Esophagus muscularis mucosa (tissue), 4 donors: ENCODE measurements at regions not wholly inside any gene's neighbourhood (a gene's known extent, or its start where the extent isn't known, plus 50 kb on each side); places are given as distances from the start of the nearest gene placed in this dataset.

Experiments used
- DNase-seq: peaks from one replicate; pipeline ENCODE4 v3.0.0-alpha.2; 2017; ENCODE audit errors: extremely low spot score
- H3K27ac ChIP-seq, 4 donors: fragments of 200-600 bp; sonication (generic); replicated peaks in 1 of 4; 1 replicate in 3 of 4; 2 replicates in 1 of 4; pipeline ENCODE4 v1.5.1; 2016 to 2019; ENCODE audit warnings: mild to moderate bottlenecking in 1 of 4
- H3K27me3 ChIP-seq, 4 donors: fragments of 200-600 bp; sonication (generic); one replicate each; pipeline versions ENCODE4 v1.5.1 to v1.6.0; 2016 to 2019
- H3K36me3 ChIP-seq, 4 donors: fragments of 200-600 bp; sonication (generic); one replicate each; pipeline ENCODE4 v1.5.1; 2016 to 2019
- H3K4me1 ChIP-seq, 4 donors: fragments of 200-600 bp; sonication (generic); one replicate each; pipeline ENCODE4 v1.5.1; 2016 to 2019
- H3K4me3 ChIP-seq, 4 donors: fragments of 200-600 bp; sonication (generic); 1 replicate in 2 of 4; 2 replicates in 2 of 4; pipeline ENCODE4 v1.5.1; 2016 to 2019; ENCODE audit warnings: mild to moderate bottlenecking in 4 of 4, moderate library complexity in 1 of 4
- H3K9me3 ChIP-seq, 4 donors: fragments of 200-600 bp; sonication (generic); 1 replicate in 3 of 4; 2 replicates in 1 of 4; pipeline ENCODE4 v1.5.1; 2016 to 2019
- EP300 ChIP-seq: sonication (generic); formaldehyde crosslinking; IDR thresholded peaks from one replicate; pipeline ENCODE4 v1.6.1; 2017; ENCODE audit warnings: antibody characterized with exemption
- POLR2A ChIP-seq: fragments of 450-650 bp; IDR thresholded peaks from one replicate; pipeline ENCODE4 v1.6.1; 2017; ENCODE audit warnings: antibody characterized with exemption, moderate library complexity, mild to moderate bottlenecking, low read depth
- POLR2AphosphoS5 ChIP-seq, 2 donors: sonication (generic); formaldehyde crosslinking; IDR thresholded peaks; one replicate each; pipeline ENCODE4 v1.6.1; 2017; ENCODE audit warnings: antibody characterized with exemption in 2 of 2
- WGBS: methylation state at CpG from one replicate; pipeline ENCODE4 v1.1.5; 2018; 5-methylcytosine and 5-hydroxymethylcytosine counted together
- intact Hi-C: fragments of 100-400 bp; cut with DNase I; formaldehyde crosslinking; loops from one replicate; pipeline ENCODE4 v1.15.1; 2023
- TF ChIP-seq, protein P1 (sequence below), 3 experiments: fragments of 200-600 bp in 2 of 3; fragments of 450-650 bp in 1 of 3; sonication (generic) in 2 of 3; IDR thresholded peaks; one replicate each; pipeline ENCODE4 v1.5.1; 2017 to 2019; ENCODE audit warnings: antibody characterized with exemption in 3 of 3, mild to moderate bottlenecking in 2 of 3, moderate library complexity in 1 of 3

DNA sequence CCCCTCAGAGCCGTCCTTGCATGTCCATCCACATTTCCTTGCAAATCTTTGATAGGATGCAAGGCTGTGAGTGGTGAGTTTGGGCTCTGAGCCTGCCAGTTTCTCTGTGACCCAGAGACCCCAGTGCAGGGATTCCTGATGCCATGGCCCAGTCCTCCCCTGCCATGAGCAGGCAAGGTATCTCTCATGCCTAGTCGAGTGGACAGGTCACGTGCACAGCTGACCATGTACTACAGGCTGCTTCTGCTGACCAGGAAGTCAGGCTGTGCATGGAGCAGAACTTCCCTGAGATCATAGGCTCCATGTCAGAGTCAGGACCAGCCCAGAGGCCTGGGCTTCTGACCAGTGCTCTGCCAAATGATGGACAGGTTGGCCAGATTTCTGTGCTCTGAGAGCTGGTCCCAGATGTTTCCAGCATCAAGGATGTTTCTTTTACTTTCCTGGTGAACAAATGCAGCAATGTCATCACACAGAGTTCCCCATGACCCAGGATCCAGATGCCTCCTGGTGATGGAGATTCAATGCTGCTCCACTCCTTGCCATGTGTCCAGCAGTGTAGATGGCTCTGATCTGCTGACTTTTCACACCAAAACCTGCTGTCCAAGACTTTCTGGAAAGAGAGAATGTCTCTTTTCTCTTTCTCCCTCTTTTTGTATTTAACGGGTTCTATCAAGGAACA is 321.6 kb upstream of the HS6ST1 start:
- 92% methylated on average over 2 of the region's 4 CpGs for WGBS
- Histone ChIP-seq H3K27ac (no peak overlapping the region), H3K27me3 (no peaks in the 10 kb centered on the region), H3K9me3 (no peaks in the 10 kb centered on the region), H3K36me3 (no peaks in the 10 kb centered on the region), H3K4me3 (no peak overlapping the region), H3K4me1 (no peaks in the 10 kb centered on the region)
- TF ChIP-seq, protein P1, sequence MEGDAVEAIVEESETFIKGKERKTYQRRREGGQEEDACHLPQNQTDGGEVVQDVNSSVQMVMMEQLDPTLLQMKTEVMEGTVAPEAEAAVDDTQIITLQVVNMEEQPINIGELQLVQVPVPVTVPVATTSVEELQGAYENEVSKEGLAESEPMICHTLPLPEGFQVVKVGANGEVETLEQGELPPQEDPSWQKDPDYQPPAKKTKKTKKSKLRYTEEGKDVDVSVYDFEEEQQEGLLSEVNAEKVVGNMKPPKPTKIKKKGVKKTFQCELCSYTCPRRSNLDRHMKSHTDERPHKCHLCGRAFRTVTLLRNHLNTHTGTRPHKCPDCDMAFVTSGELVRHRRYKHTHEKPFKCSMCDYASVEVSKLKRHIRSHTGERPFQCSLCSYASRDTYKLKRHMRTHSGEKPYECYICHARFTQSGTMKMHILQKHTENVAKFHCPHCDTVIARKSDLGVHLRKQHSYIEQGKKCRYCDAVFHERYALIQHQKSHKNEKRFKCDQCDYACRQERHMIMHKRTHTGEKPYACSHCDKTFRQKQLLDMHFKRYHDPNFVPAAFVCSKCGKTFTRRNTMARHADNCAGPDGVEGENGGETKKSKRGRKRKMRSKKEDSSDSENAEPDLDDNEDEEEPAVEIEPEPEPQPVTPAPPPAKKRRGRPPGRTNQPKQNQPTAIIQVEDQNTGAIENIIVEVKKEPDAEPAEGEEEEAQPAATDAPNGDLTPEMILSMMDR (IDR thresholded peaks at IDR 0.05): no peak
- TF ChIP-seq POLR2AphosphoS5 (IDR thresholded peaks at IDR 0.05) (no peak), EP300 (no peak), POLR2A (no peak)
- peak; percentile 86 for DNase-seq
- intact Hi-C loops: no loop called here

DNA sequence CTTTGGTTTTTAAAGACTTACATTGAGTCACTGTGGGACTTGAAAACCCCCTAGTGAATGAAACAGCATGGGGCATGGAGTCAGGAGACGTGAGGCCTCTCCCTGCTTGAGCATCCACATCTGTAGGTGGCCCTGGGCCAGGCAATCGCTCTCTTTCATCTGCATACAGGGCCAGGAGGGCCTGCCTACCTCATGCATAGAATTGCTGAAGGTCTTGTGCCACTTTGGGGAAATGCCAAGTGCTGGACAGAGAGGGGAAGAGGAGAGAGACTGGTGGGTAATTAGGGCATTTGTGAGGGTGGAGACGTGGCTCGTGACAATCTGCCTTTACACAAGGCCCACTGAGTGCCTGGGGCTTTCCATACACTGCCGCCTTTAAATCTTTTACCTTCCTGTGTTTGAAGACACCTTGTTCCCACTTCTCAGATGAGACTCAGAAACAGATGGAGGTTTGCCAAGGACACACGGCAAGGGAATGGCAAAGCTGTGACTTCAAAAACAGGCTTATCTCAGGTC is 322.2 kb upstream of the HS6ST1 start:
- peak; percentile 86 for DNase-seq
- no peak overlapping the region for H3K27ac ChIP-seq
- no peaks in the 10 kb centered on the region for H3K9me3 ChIP-seq
- H3K4me1 ChIP-seq: no peaks in the 10 kb centered on the region
- 79% methylated on average over 6 of the region's 6 CpGs for WGBS
- no peaks in the 10 kb centered on the region for H3K27me3 ChIP-seq
- no peaks in the 10 kb centered on the region for H3K36me3 ChIP-seq
- TF ChIP-seq EP300 (no peak), POLR2AphosphoS5 (IDR thresholded peaks at IDR 0.05) (no peak), POLR2A (no peak)
- TF ChIP-seq, protein P1 (IDR thresholded peaks at IDR 0.05): no peak
- intact Hi-C loops: no loop called here
- no peak overlapping the region for H3K4me3 ChIP-seq

DNA sequence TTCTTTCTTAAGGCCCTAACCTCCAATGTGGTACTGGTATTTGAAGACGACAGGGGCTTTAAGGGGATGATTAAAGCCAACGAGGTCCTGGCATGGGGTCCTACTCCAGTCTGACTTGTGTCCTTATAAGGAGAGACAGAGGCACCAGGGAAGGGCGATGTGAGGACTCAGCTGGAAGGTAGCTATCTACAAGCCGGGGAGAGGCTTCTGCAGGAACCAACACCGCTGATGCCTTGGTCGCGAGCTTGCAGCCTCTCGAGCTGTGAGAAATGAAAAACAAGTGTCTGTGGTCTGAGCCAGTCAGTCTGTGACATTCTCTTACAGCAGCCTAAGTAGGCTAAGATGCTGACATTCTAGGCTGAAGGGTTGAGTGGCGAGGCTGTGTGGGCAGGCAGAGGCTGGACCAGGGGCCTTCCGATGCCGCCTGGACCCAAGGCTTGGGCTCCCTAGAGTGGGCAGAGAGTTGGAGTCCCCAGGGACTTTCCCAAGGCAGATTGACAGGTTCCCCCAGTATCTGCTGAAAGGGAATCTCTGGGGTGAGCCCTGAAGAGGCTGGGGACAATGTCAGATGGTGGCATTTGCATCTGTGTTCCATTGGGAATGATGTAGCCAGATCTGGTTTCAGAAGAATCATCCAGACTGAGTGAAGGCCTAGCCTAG is 322.9 kb upstream of the HS6ST1 start:
- TF ChIP-seq, protein P1 (IDR thresholded peaks at IDR 0.05): no peak
- TF ChIP-seq POLR2A (no peak), EP300 (no peak), POLR2AphosphoS5 (IDR thresholded peaks at IDR 0.05) (no peak)
- intact Hi-C loops: no loop called here

DNA sequence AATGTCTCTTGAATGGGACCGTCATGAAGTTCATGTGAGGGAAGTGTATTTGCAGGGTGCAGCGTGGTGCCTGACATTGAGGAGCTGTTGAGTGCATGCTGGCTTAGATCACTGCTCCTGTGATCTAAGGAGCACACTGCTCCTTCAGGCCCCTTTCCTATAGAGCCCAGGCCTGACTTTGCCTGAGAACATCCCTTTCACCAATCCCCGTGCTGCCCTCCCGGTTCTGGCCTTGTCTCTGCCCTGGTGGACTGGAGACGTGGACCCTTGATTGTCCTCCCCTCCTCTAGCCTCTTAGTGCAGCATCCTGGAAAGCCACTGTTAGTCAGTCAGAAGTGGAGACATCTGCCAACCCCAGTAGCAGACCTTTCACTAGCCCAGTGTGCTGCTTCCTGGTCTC is 323.6 kb upstream of the HS6ST1 start:
- intact Hi-C loops: no loop called here
- no peaks in the 10 kb centered on the region for H3K9me3 ChIP-seq
- H3K4me1 ChIP-seq: no peaks in the 10 kb centered on the region
- H3K27me3 ChIP-seq: no peaks in the 10 kb centered on the region
- H3K27ac ChIP-seq: no peak overlapping the region
- no peaks in the 10 kb centered on the region for H3K36me3 ChIP-seq
- no peak for DNase-seq
- 95% methylated on average over 5 of the region's 5 CpGs for WGBS
- no peak overlapping the region for H3K4me3 ChIP-seq
- TF ChIP-seq POLR2A (no peak), POLR2AphosphoS5 (IDR thresholded peaks at IDR 0.05) (no peak), EP300 (no peak)
- TF ChIP-seq, protein P1 (IDR thresholded peaks at IDR 0.05): no peak

More for the DNA sequence above, 322.9 kb upstream of the HS6ST1 start:
- peak; percentile 62 for DNase-seq
- H3K4me3 ChIP-seq: no peak overlapping the region
- no peaks in the 10 kb centered on the region for H3K9me3 ChIP-seq
- H3K27me3 ChIP-seq: no peaks in the 10 kb centered on the region
- 90% methylated on average over 9 of the region's 11 CpGs for WGBS
- H3K36me3 ChIP-seq: no peaks in the 10 kb centered on the region
- no peak overlapping the region for H3K27ac ChIP-seq
- H3K4me1 ChIP-seq: no peaks in the 10 kb centered on the region
